ENCODE measurements at regions not wholly inside any gene's neighbourhood (a gene's known extent, or its start where the extent isn't known, plus 50 kb on each side); places are given as distances from the start of the nearest gene placed in this dataset.

DNA sequence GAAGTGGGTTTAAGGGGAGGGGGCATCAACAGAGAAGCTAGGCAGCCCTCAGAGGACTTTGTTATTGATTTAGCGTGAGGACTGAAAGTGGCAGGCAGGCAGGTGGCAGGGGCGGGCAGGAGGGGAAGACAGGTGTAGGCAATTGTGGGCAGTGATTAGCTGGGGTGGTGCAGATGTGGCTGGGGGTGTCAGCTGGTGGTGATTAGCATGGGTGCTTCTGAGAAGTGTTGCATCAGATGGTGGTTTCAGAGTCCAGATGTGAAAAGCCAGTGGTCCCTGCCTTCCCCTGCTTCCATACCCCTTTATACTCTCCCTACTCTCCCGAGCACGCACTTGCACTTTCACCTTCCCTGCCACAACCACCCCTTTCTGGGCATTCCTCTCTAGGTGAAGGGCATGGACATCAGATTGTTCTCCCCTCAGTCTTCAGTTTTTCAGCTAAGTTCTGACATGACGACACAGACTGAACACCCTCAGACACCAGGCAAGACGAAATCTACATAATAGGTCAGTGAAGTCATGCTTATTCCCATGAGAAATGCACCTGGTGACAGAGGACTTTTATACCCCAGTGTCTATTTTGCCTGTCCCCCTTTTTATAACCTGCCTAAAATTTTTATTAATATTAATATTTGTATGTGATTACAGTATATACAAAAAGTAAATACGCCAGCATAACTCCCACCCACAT is 435.7 kb upstream of the CADM1 start:
- no peak for DNase-seq

DNA sequence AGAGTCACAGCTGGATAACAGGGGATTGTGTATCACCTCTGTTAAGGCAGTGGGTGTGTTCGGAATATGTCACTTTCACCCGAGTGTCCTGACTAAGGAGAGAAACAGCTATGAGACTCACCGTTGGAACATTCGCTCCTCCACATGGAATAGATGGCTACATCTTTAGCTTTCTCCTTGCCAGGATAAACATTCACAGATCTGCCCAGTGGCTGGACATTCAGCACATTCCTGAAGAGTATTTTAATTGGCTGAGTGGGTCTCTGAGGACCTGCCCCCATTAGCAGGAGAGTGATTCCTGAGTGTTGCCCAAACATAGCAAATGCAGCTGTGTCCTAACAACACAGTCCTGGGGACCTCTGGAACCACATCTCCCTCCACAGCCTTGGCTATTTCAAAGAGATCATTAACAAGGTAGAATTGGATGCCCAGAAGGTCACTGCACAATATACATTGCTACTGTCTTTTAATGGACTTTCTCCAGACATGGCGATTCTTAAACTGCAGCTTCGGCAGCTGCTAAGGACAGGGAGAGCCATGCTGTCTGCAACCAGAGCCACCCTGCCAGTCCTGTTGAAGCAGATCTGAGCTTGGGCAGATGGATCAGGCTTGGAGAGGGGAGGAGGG is 435.0 kb upstream of the CADM1 start:
- no peak for DNase-seq

DNA sequence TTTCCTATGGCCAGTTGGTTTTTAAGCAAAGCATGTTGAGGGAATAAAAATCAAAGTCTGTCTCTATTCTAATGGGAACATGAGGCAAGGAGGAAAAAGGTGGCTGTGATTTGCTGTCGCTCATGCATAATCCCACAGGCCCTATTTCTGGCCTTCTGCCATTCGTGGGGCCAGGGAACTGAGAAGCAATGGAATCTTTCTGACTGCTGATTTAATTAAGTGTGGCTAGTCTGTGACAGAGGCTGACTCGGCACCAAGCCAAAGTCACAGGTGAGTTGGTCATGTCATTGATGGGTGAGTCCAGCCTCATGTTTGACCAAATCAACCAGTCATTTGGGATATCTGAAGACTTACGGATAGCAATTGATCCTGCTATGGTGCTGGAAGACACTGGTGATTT is 429.3 kb upstream of the CADM1 start:
- no peak for DNase-seq

DNA sequence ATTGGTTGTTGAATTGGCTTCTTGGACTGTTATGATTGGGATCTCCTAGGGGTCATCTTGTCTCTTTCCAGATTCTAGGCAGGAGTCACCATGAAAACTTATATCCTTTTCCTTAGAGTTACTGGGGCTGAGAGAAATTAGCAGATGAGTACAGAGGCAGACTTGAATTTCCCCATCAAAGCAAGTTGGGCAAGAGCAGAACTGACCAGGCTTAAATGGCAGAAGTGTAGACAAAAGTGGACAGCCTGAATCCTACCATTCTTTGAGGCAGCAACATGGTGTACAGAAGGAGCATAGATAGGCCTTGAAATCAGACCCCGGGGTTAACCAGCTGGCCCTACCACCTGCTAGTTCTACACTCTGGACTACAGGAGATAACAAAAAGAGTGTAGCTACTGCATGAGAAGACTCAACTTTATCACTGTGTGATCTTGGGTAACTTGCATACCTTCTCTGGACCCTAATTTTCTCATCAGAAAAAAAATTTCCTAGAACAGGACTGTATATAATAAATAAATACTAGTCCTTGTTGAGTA is 427.4 kb upstream of the CADM1 start:
- DNase-seq, result no peak

DNA sequence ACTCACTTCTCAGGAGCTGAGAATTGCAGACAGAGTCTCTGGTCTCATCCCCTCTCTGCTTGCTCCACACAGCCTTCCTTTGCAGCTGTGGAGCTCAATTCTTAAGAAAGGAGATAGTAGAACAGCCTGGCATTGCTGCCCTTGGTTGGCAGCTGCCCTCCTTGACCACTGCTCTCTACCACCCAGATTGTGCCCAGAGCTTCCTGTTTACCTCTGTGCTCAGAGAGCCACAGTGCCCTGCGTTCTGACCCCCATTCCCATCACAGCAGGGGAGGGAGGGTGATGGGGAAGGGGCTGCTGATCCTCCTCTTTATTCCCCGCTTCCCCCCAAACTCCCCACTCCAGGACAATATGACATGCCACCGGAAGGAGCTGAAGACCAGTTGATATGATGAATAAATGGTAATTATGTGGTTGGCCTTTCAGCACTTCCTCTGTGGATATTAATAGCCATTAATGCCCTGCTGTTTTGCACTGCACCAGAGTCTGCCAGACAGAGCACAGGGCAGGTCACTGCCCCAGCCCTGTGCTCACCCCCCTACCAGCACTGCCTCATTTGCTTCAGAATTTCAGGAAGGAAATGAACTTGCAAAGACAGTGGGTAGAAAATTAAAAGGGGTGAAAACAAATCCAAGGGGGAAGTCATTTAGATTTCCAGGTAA is 426.8 kb upstream of the CADM1 start:
- no peak for DNase-seq

DNA sequence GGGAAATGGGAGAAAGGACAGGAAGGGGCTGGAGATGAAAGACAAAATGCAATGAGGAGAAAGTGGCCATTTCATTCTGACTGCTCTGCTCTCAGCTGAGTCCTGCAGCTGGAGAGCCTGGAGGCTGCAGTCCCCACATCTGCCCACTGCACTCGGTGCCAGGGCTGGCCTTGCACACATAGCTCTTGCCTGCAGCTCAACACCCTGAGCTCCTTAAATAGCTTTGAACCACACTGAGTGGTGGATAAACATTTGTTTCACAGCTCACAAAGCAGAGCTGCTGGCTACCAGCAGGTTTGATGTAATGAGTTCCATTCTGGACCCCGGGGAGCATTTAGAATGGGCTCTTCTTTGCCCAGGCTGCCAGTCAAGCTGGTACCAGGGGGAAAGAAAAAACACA is 426.1 kb upstream of the CADM1 start:
- no peak for DNase-seq

DNA sequence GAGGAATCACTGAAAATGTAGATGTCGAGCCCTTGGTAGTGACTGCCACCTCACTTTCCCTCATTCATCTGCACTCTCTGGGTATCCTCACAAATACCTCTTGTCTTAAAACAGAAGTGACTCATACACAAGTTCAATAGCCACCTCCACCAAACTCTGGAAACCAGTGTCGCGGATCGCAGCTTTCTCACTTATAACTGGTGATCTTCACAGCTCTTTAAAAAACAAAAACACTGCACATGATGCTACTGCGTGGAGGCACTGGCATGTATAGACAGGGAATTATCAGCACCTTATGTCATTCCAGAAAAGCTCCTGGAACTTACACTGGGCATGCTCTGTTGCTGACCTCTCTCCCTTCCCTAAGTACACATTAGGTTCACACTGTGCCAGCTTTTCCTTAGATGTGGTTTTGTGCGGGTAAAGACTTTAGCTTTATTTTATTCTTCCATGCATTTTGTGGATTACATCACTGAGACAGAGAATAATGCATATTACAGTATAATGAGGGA is 425.5 kb upstream of the CADM1 start:
- no peak for DNase-seq

DNA sequence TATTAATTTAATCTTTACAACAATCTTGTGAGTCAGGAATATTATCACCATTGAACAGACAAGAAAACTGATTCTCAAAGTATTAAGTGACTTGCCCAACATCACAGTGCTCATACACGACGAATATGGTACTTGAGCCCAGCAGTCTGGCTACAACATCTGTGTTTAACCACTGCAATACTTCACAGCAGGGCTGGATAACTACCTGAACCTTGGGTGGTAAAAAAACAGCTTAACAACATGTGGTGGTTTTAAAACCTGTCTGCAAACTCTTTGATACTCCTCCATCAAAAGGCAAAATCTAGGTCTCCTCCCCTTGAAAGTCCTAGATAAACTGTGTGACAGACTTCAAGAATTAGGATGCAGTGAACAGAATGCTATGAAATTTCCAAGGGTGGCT is 424.6 kb upstream of the CADM1 start:
- DNase-seq, result no peak

DNA sequence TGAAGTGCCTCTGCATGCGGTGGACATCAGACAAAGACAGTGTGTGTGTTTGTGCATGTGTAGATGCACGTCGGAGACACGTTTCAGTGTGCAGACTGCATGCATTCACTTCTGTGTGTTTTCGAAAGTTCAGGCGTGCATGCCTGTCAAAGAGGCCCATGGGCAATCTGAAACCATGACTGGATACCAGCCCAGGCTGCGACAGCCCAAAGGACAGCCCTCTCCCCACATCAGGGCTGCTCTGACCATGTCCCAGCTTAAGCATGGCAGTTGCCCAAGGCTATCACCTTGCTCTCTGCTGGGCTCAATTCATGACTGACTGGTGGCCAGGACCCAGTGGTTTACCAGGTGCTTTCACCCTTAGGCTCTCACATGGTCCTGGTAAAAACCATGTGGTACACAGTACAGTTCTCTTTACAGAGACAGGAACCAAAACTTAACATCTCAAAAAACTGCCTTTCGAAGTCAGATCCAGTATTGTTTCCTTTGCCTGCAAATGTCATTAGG is 423.7 kb upstream of the CADM1 start:
- no peak for DNase-seq

DNA sequence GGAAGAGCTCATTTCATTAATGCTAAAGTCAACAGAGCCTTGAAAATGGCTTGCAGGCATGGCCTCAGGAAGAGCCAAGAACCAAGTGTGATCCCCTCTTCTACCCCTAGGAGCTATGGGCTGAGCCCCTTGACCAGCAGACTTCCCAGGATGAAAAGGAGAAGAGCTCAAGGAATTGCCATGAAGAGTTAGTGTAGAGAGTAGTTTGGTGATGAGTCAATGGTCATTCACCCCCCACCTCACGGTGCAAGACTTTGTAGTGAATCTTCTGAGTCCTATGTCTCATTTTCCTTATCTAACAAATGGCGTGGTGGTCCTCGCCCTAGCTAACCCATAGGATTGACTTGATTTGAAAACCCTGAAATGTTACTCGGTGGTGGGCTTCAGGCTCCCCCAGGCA is 422.4 kb upstream of the CADM1 start:
- DNase-seq, result no peak

DNA sequence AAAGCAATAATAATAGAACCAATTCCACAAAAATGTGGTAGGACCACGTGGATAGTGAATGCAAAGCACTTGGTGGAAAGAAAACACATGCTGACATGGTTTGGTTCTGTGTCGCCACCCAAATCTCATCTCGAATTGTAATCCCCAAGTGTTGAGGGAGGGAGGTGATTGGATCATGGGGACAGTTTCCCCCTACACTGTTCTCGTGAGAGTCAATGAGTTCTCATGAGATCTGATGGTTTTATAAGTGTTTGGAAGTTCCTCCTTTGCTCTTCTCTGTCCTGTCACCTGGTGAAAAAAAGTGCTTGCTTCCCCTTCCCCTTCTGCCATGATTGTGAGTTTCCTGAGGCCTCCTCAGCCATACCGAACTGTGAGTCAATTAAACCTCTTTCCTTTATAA is 421.9 kb upstream of the CADM1 start:
- no peak for DNase-seq

DNA sequence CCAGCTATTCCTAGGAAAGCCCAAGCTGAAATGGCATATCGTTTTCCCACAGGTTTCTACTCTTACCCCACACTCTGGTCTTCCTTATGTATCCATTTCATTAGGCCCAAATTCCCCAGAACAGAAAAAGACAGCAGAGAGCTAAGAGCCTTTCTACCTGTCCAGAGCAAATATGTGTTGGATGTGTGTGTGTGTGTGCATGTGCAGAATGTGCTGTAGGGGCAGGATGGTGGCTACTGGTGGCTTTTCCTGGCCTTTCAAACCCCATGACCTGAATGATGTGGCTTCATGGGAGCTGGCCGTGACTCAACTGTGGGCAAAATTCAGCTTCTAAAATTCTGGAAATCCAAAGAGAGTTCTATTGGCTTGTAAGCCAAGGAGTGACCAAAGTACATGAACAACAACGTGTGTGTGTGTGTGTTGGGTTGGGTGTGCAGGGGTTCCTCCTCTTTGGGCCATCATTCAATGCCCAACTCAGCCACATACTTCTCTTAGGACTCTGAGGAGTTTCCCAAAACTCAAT is 421.4 kb upstream of the CADM1 start:
- no peak for DNase-seq

DNA sequence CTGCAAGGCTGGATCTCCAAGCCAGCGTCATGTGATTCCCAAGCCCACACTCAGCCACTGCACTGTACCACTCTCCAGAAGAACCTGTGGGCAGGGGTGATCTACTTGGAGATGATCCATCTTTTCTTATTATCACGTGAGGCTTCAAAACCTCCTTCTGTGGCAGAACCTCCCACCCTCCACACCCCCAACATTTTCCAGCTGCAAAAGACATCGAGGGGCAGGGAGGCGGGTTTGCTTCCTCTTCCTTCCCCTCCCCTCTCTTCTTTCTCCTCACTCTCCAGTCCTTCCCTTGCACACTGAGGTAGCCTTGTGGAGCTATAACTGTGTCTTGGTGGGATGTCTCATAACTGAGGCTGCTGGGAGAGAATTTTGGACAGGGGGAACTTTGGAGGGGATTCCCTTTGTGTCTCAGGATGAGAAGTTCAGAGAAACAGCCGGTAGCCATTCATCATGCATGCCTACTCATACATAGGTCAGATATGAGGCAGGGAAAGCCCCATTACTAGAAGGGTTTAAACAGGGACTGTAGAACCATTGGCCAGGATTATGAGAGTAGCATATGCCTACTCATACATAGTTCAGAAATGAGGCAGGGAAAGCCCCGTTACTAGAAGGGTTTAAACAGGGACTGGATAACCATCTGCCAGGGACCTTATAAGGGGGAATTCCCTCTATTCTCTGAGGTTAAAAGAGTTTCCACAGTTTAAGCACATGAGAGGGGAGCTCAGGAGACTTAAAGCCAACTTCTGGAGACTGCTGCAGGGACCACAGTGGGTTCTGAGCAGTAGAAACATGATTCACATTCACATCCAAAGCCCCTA is 420.7 kb upstream of the CADM1 start:
- no peak for DNase-seq

DNA sequence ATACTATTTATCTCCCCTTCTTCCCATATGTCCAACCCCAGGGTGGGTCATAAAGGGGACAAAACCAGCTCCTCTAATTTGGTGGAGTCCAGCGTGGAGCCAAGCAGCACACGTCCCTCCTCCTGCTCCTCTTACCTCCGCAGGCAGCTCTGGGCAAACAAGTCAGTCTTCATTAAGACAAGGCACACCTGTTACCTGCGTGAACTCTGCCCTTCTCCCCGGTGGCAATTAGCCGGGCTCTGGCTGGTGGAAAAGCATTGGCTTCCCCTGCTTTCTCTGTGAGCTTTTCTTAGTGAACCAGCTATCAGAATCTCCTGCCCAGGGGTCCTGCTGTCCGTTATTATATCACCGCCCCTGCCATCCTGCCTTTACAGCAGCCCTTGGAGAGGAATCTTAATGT is 418.7 kb upstream of the CADM1 start:
- no peak for DNase-seq

DNA sequence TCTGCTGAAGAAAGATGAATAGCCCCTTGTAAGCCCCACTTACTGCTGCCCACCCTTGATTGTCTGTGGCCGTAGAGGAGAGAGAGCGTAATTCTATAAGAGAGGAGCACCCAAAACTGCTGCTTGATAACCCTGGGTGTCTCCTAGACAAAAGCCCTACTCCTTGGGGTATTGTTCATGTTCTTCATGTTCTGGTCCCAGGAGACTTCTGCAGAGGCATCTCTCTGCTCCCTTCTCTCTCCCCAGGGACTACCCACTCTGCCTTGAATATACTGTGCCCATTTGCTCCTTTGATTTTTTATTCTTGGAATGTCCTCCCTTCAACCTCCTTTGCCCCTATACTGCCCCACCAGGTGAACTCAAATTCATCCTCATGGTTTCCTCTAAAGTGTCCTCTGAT is 417.8 kb upstream of the CADM1 start:
- DNase-seq, result no peak

DNA sequence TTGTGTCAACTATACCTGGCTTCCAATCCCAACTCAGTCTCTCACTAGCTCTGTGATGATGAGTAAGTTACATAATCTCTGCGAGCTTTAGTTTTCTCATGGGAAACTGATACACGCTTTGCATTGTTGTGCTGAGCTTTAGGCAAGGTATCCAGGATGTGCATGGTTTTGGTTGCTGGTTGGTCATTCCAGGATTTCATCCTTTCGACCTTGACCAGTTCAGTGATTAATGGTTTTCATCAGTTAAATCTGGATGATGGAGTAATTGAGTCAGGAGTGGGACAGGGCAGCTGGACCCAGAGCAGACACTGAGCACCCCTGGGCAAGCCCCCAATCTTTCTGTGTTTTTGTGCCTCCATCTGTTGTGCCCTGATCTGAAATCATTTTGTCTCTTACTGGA is 417.3 kb upstream of the CADM1 start:
- no peak for DNase-seq

DNA sequence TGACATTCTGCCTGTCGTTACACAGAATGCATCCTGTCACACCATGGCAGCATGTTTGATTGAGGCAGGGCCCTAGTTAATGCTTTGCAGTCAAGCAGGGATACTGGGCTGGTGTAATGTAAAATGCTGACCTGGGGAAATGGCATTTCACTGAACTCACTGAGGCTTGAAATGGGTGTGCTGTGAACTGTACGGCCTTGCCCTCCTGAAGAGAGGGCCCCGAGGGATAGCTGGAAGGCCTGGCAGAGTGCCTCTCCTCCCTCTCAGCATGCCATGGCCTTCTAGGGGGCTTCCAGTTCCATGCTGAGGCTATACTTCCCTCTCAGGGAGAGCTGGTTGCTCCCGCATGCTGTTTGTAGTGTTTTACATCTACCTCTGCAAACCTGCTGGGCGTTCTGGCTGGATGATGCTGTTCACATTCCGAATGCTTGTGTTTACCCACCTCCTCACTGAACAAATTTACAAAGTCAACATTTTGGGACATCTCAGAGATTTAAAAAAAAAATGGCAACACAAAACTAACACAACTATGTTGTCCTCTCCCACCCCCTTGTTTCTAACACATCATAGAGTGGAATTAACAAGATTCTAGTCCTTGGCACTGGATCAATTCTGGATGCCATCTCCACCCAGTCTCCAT is 416.7 kb upstream of the CADM1 start:
- DNase-seq, result no peak

DNA sequence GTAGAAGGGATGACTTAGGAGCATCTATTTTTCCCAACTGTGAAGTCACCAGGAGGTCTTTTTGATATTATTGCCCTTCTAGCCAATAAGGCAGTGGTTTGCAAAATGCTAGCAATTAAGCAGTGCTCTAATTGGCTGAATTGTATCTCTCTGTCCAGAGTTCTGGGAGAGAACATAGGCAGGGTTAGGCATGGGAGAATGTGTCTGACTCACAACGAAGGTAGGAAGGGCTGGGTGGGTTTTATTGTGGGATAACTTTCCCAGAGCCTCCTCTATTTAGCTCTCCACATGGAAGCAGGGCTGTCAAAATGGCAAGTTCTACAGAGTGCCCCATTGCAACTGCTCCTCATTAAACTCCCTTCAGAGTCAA is 415.9 kb upstream of the CADM1 start:
- DNase-seq, result no peak

DNA sequence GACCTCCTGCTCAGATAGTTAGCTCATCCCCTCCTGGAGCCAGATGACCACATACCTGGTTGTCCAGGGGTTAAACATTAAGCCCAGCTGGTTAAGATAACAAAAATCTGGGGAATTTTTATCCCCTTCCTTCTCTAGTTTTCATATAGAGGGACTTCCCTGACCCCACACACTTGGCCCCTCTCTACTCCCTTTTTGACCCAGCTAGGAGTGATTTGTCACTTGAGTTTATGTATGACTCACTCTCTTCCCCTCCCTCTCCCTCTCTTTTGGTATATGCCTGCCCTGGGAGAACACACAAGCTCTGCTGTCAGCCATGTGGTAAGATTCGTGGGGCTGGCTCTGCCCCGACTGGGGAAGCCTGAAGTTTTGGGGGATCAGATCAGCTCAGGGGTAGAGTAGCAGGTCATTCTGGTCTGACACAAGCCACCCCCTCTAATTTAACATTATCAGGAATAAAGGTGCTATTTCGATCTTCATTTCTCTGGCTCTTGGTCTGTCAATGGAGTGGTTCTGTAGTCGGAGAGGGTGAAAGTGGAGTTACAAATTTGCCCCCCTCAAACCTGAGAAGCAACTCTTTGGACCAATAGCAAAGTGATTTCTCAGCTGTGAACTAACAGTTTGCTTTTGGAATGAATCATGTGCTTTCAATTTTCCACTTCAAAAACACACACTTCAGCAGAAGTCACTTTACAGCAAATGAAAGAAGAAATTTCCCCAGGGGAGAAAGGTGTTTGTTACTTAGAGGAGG is 415.3 kb upstream of the CADM1 start:
- no peak for DNase-seq

DNA sequence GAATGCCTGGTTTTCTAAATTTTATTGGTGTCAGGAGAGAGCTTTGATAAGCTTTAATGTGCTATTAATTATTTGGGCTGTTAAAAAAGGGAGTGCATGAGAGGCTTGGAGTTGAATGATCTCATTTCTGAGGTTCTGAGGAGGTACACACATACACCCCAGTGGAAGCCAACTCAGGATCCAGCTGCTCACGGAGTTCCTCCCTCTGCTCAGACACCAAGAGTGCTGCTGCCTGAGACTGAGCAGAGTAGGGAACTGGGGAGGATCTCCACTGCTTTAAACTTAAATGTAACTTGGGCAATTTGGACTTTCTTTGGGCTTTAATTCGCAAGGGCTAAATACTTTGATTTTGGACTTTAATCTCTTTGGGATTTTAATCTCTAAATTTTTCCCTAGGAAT is 414.4 kb upstream of the CADM1 start:
- no peak for DNase-seq

DNA sequence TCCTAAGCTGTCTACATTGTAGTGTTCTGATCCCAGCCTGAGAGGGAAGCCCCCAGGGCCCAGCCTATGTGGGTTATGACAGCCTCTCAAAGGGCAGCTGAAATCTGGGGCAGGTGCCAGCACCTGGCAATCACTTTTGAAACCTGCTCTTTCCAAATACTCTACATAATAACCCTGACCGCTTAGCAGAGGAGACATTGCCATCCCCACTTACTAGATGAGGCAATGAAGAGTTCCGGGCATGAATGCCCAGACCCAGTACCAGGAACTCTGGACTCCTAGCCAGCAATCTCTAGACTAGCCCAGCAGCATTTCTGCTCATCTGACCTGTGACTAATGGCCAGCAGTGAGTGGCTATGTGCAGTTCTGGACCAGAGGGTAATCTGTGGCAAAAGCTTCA is 412.4 kb upstream of the CADM1 start:
- no peak for DNase-seq

Measured in AML-193 (cell line).